A673 (cell line): ENCODE measurements at regions not wholly inside any gene's neighbourhood (a gene's known extent, or its start where the extent isn't known, plus 50 kb on each side); places are given as distances from the start of the nearest gene placed in this dataset.
"Not testable (repeated sequence)": the region's sequence is repeated elsewhere in the genome, so short reads cannot be mapped to it uniquely, and the experiment has no call there.

Source experiments
- BruUV-seq: library from RNA; stranded (reverse); fragments of 400-500 nt; replicated peaks from 2 replicates; lab custom pipeline; 2021; lab: Mats Ljungman, UMichigan
- CTCF ChIA-PET: fragments of 300-600 bp; sonication (Branson Sonifier 250); formaldehyde crosslinking; loops from one replicate; lab custom pipeline; 2022; ENCODE audit warnings: antibody characterized with exemption; lab: Charles Lee
- POLR2A ChIA-PET: fragments of 300-600 bp; sonication (Branson Sonifier 250); formaldehyde crosslinking; loops from one replicate; lab custom pipeline; 2022; ENCODE audit warnings: antibody characterized with exemption; ENCODE audit not compliant: low non-redundant PET; lab: Charles Lee
- DNase-seq: peaks from one replicate; pipeline ENCODE4 v3.0.0-alpha.2; 2015; ENCODE audit warnings: low spot score
- H3K27ac ChIP-seq: fragments of 200-600 bp; sonication (generic); 2 replicates; pipeline ENCODE4 v1.5.1; 2016; ENCODE audit warnings: mixed run types, low read depth, mild to moderate bottlenecking, mixed read lengths, antibody characterized with exemption, low read length; ENCODE audit not compliant: poor library complexity, severe bottlenecking
- H3K27me3 ChIP-seq: fragments of 200-600 bp; sonication (generic); replicated peaks from 2 replicates; pipeline ENCODE4 v1.6.1; 2017; ENCODE audit warnings: mixed run types, low read depth, mild to moderate bottlenecking, mixed read lengths, antibody characterized with exemption, low read length; ENCODE audit not compliant: insufficient read depth, poor library complexity
- H3K36me3 ChIP-seq: fragments of 200-600 bp; sonication (generic); 2 replicates; pipeline ENCODE4 v1.6.1; 2016; ENCODE audit warnings: mixed run types, mild to moderate bottlenecking, mixed read lengths, antibody characterized with exemption, low read length; ENCODE audit not compliant: insufficient read depth, poor library complexity, severe bottlenecking
- H3K4me1 ChIP-seq: fragments of 200-600 bp; sonication (generic); 2 replicates; pipeline ENCODE4 v1.6.1; 2017; ENCODE audit warnings: mixed run types, mild to moderate bottlenecking, mixed read lengths, antibody characterized with exemption, low read length; ENCODE audit not compliant: insufficient read depth, poor library complexity, severe bottlenecking
- H3K4me3 ChIP-seq: fragments of 200-600 bp; sonication (generic); 2 replicates; pipeline ENCODE4 v1.5.1; 2016; ENCODE audit warnings: low read depth, mixed run types, mild to moderate bottlenecking, mixed read lengths, low read length; ENCODE audit not compliant: poor library complexity, severe bottlenecking
- H3K9me3 ChIP-seq: fragments of 200-600 bp; sonication (generic); 2 replicates; pipeline ENCODE4 v1.6.1; 2016; ENCODE audit warnings: mixed run types, low read depth, mild to moderate bottlenecking, mixed read lengths, antibody characterized with exemption, low read length; ENCODE audit not compliant: poor library complexity, severe bottlenecking
- EZH2 ChIP-seq: fragments of 200-600 bp; sonication (generic); IDR thresholded peaks from 2 replicates; pipeline ENCODE4 v1.6.1; 2017; ENCODE audit warnings: borderline replicate concordance, low read depth, mild to moderate bottlenecking, mixed read lengths, antibody characterized with exemption, low read length; ENCODE audit not compliant: poor library complexity, severe bottlenecking
- intact Hi-C: fragments of 100-400 bp; cut with micrococcal nuclease; formaldehyde crosslinking; loops from one replicate; pipeline ENCODE4 v1.10.0; 2022; ENCODE audit not compliant: unreplicated experiment
- TF ChIP-seq, protein P1 (sequence below): fragments of 300-800, 200-600 bp; sonication (generic); conservative IDR thresholded peaks from 2 replicates; pipeline ENCODE4 v1.5.1; 2017; ENCODE audit warnings: low read depth, mild to moderate bottlenecking, antibody characterized with exemption, low read length, moderate library complexity, mixed read lengths

- Histone ChIP-seq H3K27ac (no peak overlapping the region), H3K36me3 (no peaks in the 10 kb centered on the region), H3K4me1 (no peaks in the 10 kb centered on the region), H3K4me3 (no peak overlapping the region), H3K27me3 (peaks cover 49% of the 10 kb centered on the region), H3K9me3 (no peaks in the 10 kb centered on the region)
- no peak for DNase-seq
- TF ChIP-seq EZH2 = no peak
- TF ChIP-seq, protein P1, sequence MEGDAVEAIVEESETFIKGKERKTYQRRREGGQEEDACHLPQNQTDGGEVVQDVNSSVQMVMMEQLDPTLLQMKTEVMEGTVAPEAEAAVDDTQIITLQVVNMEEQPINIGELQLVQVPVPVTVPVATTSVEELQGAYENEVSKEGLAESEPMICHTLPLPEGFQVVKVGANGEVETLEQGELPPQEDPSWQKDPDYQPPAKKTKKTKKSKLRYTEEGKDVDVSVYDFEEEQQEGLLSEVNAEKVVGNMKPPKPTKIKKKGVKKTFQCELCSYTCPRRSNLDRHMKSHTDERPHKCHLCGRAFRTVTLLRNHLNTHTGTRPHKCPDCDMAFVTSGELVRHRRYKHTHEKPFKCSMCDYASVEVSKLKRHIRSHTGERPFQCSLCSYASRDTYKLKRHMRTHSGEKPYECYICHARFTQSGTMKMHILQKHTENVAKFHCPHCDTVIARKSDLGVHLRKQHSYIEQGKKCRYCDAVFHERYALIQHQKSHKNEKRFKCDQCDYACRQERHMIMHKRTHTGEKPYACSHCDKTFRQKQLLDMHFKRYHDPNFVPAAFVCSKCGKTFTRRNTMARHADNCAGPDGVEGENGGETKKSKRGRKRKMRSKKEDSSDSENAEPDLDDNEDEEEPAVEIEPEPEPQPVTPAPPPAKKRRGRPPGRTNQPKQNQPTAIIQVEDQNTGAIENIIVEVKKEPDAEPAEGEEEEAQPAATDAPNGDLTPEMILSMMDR = no peak
- BruUV-seq = no TSS peak
- ChIA-PET POLR2A (no interaction called here), CTCF (no interaction called here)
- intact Hi-C loops = no loop called here
These were observed 367.7 kb upstream of the PPP2R3A start for GRCh38 chr3:135597855-135598254.

DNA sequence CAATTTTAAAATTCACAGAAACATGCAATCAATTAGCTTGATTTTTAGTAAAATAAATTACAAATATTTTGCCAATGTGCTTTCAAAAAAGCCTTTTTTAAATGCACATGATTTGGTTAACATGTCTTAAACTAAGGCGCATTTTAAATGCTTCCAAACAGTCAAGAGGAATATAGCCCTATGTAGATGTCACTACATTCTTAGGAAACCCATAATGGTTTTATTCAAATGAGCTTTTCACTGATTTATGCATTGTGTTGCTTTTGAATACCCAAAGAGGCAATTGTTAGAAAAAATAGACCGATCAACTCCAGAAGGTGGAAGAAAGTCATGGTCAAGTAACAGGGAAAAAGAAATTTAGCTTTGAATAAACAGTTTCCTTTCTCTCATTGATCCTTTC, 366.9 kb upstream of the PPP2R3A start:
- POLR2A ChIA-PET = no interaction called here
- CTCF ChIA-PET = no interaction called here

DNA sequence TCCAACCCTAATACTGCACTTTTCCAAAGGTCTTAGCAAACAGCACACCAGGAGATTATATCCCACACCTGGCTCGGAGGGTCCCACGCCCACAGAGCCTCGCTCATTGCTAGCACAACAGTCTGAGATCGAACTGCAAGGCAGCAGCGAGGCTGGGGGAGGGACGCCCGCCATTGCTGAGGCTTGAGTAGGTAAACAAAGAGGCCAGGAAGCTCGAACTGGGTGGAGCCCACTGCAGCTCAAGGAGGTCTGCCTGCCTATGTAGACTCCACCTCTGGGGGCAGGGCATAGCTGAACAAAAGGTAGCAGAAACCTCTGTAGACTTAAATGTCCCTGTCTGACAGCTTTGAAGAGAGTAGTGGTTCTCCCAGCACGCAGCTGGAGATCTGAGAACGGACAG, 361.0 kb upstream of the PPP2R3A start:
- POLR2A ChIA-PET, H3K4me3 ChIP-seq, DNase-seq, H3K4me1 ChIP-seq, H3K27ac ChIP-seq, H3K27me3 ChIP-seq, H3K9me3 ChIP-seq, intact Hi-C loops, H3K36me3 ChIP-seq, BruUV-seq, CTCF ChIA-PET: not testable (repeated sequence)

More for the DNA sequence above, 366.9 kb upstream of the PPP2R3A start:
- Histone ChIP-seq H3K9me3 (no peaks in the 10 kb centered on the region), H3K4me3 (no peak overlapping the region), H3K27me3 (peaks cover 49% of the 10 kb centered on the region), H3K4me1 (no peaks in the 10 kb centered on the region), H3K36me3 (no peaks in the 10 kb centered on the region), H3K27ac (no peak overlapping the region)
- no TSS peak for BruUV-seq
- TF ChIP-seq EZH2 = no peak
- TF ChIP-seq, protein P1 = no peak
- no peak for DNase-seq
- intact Hi-C loops = no loop called here

DNA sequence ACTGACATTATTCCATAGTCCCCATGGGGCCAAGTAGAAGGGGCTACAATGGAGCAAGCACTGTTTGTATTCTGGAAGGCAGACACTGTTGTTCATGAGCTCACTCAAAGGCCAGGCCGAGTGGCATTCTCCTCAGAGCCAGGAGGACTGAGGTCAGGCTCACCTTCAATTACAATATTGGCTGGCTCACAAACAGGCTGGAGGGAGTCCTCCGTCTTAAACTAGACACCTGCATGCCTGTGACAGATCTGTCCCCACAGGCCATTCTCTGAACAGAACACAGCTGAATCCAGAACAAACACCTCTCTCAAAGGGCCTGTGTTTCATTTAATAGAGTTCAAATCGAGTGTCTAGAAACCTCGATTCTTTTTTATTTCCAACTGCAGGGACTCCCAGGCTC, 347.4 kb upstream of the PPP2R3A start:
- no peak for DNase-seq
- TF ChIP-seq, protein P1 = no peak
- no peak for TF ChIP-seq EZH2
- Histone ChIP-seq H3K9me3 (no peaks in the 10 kb centered on the region), H3K4me3 (no peak overlapping the region), H3K27ac (no peak overlapping the region), H3K4me1 (no peaks in the 10 kb centered on the region), H3K36me3 (no peaks in the 10 kb centered on the region), H3K27me3 (peaks cover 7% of the 10 kb centered on the region)
- ChIA-PET POLR2A (no interaction called here), CTCF (no interaction called here)
- no TSS peak for BruUV-seq
- intact Hi-C loops = no loop called here
